HG03175 (cell line): ENCODE measurements at regions not wholly inside any gene's neighbourhood (a gene's known extent, or its start where the extent isn't known, plus 50 kb on each side); places are given as distances from the start of the nearest gene placed in this dataset.

ENCODE experiments used
- ATAC-seq: cut with Tn5 transposase; IDR thresholded peaks from one replicate; pipeline ENCODE4 v1.9.1; 2021; ENCODE audit warnings: mild to moderate bottlenecking, moderate library complexity; ENCODE audit not compliant: unreplicated experiment

- peak; percentile 60 for ATAC-seq
Observed at GRCh38 chr6:139863964-139864363, 489.5 kb upstream of the CITED2 start.

GRCh38 chr6:139863346-139863745 is 488.9 kb upstream of the CITED2 start:
- ATAC-seq: no peak

GRCh38 chr6:139862311-139862710 is 487.9 kb upstream of the CITED2 start:
- ATAC-seq: no peak

GRCh38 chr6:139860203-139860602 is 485.8 kb upstream of the CITED2 start:
- ATAC-seq: no peak

GRCh38 chr6:139858429-139858828 is 484.0 kb upstream of the CITED2 start:
- ATAC-seq: no peak

- no peak for ATAC-seq
Observed at GRCh38 chr6:139857143-139857542, 482.7 kb upstream of the CITED2 start.

GRCh38 chr6:139856562-139856961 is 482.1 kb upstream of the CITED2 start:
- ATAC-seq: no peak

- ATAC-seq: no peak
Observed at GRCh38 chr6:139855671-139856311, 481.3 kb upstream of the CITED2 start.

GRCh38 chr6:139853302-139853992 is 479.0 kb upstream of the CITED2 start:
- no peak for ATAC-seq

GRCh38 chr6:139852488-139853140 is 478.2 kb upstream of the CITED2 start:
- ATAC-seq: no peak

GRCh38 chr6:139852067-139852466 is 477.6 kb upstream of the CITED2 start:
- ATAC-seq: no peak

- no peak for ATAC-seq
Observed at GRCh38 chr6:139851206-139851605, 476.8 kb upstream of the CITED2 start.

GRCh38 chr6:139850512-139850911 is 476.1 kb upstream of the CITED2 start:
- ATAC-seq: no peak

GRCh38 chr6:139847457-139847813 is 473.0 kb upstream of the CITED2 start:
- ATAC-seq: no peak

- peak; percentile 66 for ATAC-seq
Observed at GRCh38 chr6:139846538-139847456, 472.3 kb upstream of the CITED2 start.

GRCh38 chr6:139844907-139845306 is 470.5 kb upstream of the CITED2 start:
- ATAC-seq: no peak

- ATAC-seq: peak; percentile 81
Observed at GRCh38 chr6:139841794-139842215, 467.4 kb upstream of the CITED2 start.

GRCh38 chr6:139839506-139840156 is 465.2 kb upstream of the CITED2 start:
- no peak for ATAC-seq

- ATAC-seq: no peak
Observed at GRCh38 chr6:139834232-139834631, 459.8 kb upstream of the CITED2 start.

- ATAC-seq: no peak
Observed at GRCh38 chr6:139833592-139833991, 459.1 kb upstream of the CITED2 start.
